ENCODE measurements at regions not wholly inside any gene's neighbourhood (a gene's known extent, or its start where the extent isn't known, plus 50 kb on each side); places are given as distances from the start of the nearest gene placed in this dataset.
"Not testable (repeated sequence)": the region's sequence is repeated elsewhere in the genome, so short reads cannot be mapped to it uniquely, and the experiment has no call there.

DNA sequence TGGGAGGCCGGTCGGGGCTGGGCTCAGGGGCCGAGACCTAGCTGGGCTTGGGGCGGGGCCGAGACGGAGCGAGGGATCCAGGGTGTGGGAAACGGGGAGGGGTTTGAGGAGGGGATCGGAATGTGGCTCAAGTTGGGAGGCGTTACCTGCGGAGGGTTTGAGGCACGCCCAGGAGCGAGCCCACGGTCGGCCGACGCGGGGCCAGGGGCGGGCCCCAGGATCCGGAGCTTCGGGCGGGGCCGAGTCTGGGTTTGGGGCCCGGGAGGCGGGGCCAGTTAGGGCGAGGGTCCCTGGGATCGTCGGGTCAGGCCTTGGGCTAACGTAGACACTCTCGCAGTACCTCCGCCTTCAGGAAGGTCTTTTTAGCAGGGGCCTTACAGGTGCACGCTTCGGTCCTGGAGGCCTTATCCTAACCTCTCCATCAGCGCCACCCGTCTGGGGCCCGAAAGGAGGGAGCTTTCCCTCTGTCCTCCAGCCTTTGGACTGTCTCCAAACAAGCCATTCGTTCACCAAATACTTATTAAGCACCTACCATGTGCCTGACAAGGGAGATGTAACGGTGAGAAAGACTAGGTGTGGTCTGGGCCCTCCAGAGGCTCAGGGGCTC, 228.2 kb upstream of the FRG2C start:
- peak in 8 of 51 donors; percentile 15 to 57 (median 48) for DNase-seq

DNA sequence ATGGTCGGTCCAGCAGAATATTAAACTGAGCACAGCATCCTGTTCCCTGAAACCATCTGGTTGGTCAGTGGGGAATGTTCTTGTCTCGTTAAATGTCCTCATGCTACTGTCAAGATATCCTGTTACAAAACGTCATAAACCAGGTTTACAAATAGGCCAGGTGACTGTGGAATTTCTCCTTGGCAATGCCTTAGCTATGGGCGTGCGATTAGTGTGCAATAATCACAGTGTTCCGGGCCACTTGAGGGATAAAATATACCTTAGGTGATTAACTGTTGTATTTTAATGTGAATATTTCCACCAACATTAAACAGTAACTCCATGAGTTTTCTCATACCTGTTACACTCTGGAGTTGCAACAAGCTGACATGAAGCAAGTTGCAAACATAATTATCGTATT, 223.1 kb upstream of the FRG2C start:
- DNase-seq: not testable (repeated sequence)

DNA sequence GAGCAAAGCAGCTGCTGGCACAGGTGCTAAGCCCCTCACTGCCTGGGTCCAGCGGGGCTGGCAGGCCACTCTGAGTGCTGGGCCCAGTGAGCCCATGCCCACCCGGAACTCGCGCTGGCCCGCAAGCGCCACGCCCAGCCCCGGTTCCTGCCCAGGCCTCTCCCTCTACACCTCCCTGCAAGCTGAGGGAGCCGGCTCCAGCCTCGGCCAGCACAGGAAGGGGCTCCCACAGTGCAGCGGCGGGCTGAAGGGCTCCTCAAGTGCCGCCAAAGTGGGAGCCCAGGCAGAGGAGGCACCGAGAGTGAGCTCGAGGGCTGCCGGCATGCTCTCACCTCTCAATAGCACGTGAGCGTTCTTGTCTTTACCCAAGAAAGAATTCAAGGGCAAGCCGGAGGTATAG, 219.5 kb upstream of the FRG2C start:
- DNase-seq: not testable (repeated sequence)

DNA sequence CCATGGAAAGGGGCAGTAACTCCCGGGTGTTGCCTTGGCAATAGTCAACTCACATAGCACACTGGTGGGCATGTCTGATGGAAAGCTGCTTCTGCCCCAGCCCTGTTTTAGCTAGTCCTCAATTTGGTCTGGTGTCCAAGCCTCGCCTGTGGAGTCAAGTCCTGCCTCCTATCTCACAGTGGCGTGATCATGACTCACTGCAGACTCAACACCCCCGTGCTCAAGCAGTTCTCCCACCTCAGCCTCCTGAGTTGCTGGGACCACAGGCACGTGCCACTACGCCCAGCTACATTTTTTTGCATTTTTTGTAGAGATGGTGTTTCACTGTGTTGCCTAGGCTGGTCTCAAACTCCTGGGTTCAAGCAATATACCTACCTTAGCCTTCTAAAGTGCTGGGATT, 218.9 kb upstream of the FRG2C start:
- DNase-seq: not testable (repeated sequence)

DNA sequence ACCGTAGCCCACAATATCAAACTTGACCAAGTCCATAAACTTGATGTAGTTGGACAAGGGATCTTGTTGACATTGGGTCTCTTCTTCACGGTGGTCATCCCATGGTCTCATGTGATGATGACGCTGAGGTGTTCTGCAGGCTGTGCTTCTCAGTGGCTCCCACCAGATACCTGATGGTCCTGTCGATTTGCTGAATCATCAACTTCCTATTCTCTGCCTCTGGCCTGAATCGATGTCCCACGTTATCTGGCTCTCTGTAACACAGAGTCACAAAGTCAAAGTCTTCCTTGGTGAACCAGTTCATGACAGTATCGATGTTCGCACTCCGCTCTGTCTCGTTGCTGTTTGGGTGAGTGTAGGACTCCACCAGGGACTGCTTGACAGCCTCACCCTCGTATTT, 217.2 kb upstream of the FRG2C start:
- DNase-seq: not testable (repeated sequence)

DNA sequence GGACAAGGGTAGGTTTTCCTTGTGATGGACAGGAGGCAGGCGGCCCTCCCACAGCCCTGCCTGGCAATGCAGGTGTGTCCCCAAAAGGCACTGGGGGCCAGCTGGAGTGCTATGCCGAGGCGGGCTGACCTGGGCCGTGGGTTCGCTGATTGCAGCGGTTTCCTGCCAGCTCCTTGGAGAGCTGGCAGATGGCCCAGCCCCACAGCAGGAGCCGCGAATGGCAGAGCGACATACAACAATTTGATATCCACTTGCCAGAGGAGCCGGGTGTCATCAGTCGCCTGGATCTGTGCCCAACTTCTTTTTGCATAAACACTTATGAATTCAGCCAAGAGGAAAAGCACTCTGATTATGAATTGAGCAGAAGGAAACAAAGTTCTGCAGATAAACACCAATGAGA, 210.8 kb upstream of the FRG2C start:
- DNase-seq: peak in 14 of 51 donors; percentile 3 to 43 (median 12)

DNA sequence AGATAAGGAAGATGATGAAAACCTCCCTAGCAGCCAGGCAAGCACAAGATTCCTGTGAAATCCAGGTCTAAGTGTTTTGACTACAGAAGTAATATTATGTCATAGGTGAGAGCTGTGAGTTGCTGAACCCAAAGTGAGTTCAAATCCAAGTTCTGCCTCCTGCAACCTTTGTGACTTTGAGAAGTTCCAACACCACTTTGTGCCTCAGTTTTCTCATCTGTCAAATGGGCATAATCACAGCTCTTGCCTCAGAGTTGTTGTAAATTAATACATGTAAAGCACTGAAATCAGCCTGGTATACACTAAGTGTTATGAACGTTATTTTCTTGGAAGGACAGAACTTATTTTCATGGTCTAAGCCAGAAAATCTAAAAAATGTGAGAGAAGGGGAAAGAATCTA, 210.3 kb upstream of the FRG2C start:
- not testable (repeated sequence) for DNase-seq

DNA sequence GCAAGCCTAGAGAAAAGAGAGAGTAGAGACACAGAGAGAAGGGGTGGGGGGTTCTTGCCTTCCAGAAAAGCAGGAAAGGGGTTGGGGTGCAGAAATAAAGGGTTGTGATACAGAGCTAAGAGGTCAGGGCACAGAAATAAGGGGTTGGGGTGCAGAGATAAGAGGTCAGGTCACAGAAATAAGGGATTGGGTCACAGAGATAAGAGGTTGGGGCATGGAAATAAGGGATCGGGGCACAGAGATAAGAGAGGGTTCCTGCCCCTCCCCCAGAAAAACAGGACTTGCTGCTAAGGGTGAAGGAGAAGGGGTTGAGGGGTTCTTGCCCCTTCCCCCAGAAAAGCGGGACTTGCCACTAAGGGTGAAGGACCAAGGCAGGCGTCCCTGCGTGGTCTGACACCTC, 189.6 kb upstream of the FRG2C start:
- not testable (repeated sequence) for DNase-seq

DNA sequence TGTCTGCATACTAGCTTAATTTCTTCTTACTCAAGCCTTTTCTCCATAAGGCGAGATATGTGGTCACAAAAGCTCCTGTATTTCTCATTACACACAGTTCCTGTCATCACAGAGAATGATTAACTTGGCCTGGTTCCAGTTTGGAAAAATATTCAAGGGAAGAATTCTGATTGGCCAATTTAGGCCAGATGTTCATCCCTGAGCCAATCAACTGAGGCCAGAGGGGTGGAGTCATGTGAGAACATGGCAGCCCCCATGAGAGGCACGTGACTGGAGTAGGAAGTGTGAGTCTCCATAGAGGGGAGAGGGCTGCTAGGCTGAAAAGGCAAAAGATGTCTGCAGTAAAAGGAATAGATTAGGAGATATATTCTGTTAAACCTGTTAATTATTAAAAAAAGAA, 167.5 kb upstream of the FRG2C start:
- DNase-seq: not testable (repeated sequence)

DNA sequence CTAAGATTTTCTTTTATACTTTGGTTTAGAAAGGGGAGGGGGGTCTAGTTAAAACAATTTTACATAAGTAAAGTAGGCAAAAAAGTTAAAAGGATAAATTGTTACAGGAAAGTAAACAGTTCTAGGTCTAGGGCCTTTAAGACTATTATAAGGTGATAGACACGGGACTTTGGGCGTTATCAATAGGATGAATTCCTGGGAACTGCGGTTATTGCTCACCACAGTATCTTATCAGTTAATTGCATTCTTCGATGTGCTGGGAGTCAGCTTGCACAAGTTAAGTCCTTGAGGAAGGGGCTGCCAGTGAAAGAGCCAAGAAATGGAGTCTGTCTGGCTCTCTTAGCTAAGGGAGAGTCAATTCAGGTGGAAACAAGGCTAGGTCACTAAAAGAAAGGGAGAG, 163.8 kb upstream of the FRG2C start:
- DNase-seq: not testable (repeated sequence)

DNA sequence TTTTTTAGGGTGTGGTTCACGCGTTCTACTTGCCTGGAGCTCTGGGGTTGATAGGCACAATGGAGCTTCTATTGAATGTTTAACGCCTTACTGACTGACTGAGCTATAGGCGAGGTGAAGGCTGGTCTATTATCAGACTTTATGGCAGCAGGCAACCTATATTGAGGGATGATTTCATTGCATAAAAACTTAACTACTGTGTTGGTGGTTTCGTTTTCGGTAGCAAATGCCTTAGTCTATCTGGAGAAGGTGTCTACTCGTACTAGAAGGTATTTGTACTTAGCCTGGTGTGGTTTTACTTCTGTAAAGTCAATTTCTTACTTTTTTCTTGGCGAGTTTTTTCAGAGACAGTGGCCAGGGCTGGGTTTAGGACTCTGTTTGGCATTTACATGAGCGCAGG, 162.0 kb upstream of the FRG2C start:
- not testable (repeated sequence) for DNase-seq

DNA sequence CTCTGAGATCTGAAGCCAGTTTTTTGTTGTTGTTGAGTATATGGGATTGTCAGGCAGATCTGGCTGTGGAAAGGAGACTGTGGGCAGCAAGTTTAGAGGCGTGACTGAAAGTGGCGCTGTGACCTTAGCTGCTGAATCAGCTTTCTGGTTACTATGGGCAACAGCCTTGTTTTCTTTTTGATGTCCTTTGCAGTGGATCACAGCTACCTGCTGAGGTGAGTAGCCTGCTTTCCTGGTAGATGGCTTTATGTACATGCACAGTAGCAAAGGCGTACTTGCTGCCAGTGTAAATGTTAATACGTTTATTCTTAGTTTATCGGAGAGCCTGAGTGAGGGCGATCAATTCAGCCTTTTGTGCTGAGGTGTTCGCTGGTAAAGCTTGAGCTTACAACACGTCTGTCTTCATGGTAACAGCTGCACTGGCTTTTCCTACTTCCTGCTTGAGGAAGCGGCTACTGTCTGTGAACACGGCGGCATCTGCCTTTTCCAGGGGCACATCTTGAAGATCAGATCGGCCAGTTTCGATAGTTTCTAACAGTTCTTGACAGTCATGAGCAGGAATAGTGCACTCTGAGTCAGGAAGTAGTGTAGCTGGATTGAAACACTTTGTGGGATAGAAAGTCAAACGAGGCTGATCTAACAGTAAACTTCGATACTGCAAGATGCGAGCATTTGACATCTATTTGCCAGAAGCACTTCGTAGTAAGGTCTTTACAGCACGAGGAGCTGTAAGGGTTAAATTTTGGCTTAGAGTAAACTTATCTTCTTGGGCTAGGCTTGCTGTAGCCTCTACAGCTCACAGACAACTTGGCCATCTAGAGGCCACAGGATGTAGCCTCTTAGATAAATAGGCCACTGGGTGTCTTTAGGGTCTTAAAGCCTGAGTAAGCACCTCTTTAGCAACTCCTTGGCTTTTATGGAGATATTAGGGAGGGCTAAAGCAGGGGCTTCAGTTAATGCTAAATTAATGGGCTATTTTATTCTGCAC, 161.1 kb upstream of the FRG2C start:
- DNase-seq: peak in 2 of 51 donors; percentile 0 to 1

DNA sequence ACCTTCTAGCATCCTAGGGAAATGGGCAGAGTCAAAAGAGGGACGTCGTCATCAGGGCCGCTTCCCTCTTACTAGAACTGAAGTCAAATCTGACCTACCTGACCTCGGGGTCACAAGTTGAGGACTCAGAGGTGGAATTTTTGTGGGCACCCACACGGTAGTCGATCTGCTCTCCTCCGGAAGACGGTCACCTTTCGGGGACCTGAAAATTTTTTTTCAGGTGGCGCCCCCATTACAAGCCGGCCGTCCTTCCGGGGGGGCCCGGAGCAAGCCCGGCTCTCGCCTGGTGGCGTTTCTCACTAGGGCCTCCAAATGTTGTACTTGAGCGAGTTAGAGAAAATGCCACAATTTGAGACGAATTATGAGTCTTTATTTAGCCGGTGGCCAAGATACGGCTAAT, 157.5 kb upstream of the FRG2C start:
- DNase-seq: no peak

DNA sequence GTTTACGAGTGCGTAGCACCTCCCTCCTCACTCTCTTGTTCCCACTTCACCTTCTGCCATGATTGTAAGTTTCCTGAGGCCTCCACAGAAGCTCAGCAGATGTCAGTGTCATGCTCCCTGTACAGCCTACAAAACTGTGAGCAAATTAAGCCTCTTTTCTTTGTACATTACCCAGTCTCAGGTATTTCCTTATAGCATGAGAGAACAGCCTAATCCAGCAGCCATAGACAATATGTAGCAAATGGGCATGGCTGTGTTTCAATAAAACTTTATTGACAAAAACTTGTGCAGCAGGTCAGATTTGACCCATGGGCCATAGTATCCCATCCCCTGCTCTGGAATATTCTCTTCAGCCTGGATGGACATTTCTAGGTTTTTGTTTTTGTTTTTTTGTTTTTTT, 156.2 kb upstream of the FRG2C start:
- DNase-seq: not testable (repeated sequence)

DNA sequence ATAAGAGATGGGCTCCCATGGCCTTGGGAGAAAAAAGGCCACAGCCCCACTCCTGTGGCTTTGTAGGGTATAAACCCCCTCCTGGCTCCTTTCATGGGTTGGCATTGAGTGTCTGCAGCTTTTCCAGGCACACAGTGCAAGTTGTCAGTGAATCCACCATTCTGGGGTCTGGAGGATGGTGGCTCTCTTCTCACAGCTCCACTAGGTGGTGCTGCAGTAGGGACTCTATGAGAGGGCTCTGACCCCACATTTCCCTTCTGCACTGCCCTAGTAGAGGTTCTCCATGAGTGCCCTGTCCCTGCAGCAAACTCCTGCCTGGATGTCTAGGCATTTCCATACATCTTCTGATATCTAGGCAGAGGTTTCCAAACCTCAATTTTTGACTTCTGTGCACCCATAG, 136.5 kb upstream of the FRG2C start:
- not testable (repeated sequence) for DNase-seq

DNA sequence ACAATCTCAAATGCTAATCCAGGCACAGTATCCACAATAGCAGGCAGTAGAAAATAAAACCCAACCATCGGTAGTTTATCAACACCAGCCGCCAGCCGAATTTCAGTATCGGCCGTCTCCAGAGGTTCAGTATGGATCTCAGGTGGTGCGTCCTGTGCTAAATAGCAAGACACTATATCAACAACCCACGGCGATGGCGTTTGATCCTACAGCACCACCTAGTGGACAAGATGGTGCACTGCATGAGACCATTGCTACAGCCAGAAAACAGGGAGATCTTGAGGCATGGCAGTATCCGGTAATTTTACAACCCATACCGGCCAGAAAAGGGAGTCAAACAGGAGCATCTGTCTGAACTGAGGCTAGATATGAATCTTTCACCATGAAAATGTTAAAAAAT, 112.0 kb upstream of the FRG2C start:
- DNase-seq: peak in 7 of 51 donors; percentile 0 to 9 (median 2)

DNA sequence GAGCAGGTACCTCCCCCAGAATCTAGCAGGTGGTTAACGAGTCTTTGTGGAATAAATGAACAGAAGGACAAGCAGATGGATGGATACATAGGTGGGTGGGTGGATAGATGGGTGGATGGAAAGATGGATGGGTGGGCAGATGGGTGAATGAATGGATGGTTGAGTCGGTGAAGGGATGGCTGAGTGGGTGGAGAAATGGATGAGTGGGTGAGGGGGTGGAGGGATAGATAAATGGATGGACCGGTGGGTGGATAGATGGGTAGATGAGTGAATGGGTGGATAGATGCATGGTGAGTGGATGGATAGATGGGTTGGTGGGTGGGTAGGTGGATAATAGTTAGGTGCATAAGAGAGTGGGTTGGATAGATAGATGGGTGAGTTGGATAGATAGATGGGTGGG, 99.7 kb upstream of the FRG2C start:
- not testable (repeated sequence) for DNase-seq

DNA sequence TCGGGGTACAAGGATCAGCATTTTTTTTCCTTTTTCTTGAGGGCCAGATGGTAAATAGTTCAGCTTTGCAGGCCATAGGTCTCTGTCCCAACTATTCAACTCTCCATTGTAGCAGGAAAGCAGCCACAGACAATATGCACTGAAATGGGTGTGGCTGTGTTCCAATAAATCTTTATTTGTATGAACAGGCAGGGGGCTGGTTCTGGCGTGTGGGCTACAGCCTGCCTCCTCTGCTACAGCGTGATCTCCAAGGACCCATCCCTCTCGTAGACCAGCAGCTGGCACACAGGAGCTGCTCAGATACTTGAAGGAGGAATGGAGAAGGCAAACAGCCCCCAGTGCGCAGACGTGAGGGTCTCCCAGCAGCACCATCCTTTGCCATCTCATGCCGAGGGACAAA, 91.8 kb upstream of the FRG2C start:
- not testable (repeated sequence) for DNase-seq

DNA sequence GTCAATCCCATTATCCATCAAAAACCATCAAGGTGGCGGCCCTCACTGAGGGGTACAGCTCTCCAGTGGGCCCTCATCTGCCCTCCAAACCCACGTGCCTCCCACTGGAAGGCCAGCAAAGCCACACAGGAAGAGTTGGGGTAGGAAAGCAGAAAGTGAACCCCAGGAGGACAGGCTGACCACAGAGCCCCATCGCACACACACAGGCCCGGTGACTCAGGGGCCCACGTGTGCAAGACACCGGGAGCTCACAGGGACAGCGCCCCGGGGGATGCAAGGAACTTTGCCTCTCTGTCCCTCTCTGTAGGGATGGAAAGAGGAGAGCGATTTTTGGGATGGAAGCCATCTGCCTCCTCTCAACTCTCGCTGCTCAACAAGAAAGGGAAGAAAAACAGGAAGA, 85.0 kb upstream of the FRG2C start:
- not testable (repeated sequence) for DNase-seq

DNA sequence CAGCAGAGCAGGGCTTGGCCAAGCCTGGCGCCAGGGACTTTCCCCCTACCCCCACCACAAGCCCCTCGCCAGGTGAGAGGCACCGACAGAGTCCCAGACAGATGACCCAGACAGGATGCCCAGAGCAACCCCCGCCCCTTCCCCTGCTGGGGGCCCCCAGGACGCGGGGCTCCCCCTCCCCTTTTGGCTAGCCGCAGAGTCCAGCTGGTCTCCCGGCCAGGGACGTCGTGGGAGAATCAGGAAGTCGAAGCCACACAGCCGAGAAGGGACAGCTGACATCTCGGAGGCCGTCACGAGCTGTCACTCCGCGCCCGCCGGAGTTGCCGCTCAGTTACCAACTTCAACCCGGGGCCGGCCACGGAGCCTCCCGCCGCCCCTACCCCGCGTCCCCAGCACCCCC, 84.6 kb upstream of the FRG2C start:
- peak in 1 of 51 donors; percentile 3 for DNase-seq

DNA sequence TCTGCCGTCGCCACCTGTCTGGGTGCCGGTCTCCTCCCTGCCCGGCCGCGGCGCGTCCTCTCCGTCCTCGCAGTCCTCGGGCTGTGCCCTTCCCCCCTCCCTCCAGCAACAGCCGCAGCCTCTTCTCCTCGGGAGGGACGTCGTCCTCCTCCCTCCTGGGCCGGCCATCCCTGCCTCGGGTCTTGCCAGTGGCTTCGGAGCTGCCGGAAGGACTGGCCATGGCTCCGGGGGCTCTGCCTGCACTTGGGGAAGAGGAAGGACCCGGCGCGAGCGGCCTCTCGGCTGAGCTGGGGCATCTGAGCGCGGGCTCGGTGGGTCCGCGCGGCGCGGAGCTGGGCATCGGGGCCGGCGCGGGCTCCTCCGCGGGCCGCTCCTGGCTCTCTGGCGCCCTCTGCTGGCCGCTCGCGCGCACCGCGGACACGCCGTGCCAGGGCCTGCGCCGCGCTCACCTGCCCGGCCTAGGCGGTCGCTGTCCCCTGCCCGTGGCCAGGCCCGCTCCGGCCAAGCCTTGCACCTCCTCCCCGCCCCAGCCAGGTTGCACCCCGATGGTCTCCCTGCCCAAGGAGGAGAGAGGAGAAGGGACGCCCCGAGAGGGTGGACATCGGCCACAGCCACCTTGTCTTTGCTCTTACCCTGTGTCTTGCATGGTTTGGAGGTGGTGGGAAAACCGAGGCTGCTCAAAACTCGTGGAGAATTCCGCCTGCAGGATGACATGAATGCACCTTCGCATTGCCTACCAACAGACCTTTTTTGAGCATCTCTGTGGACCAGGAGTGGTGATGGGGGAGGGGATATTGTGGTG, 83.9 kb upstream of the FRG2C start:
- DNase-seq: peak in 32 of 51 donors; percentile 2 to 72 (median 18)

DNA sequence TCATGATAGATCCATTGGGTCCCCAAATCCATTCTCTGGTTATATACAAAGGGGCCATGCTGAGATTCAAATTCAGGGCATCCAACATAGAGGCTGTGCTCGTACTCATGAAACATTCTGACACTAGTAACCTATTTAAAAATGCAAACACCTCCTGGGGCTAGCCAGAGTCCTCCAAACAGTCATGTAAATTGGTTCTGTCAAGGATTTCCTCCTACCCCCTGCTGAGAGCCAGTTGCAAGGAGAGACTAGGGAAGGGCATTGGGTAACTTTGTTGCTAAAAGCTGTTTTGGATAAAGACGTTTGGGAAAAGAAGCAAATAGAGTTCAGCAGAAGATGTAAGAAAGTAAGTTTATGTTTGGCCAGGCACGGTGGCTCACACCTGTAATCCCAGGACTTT, 81.6 kb upstream of the FRG2C start:
- not testable (repeated sequence) for DNase-seq

Data from hypothalamus (tissue), 51 donors.